Smooth muscle cell (in vitro differentiated cells): ENCODE measurements at regions not wholly inside any gene's neighbourhood (a gene's known extent, or its start where the extent isn't known, plus 50 kb on each side); places are given as distances from the start of the nearest gene placed in this dataset.

Source experiments
- DNase-seq: peaks from one replicate; lab custom pipeline; 2025; ENCODE audit not compliant: unreplicated experiment; lab: John Stamatoyannopoulos, UW
- H2AFZ ChIP-seq: fragments of 200-600 bp; sonication (generic); 2 replicates; pipeline ENCODE4 v1.6.0; 2016; ENCODE audit warnings: antibody characterized with exemption, low read depth, mild to moderate bottlenecking
- H3F3A ChIP-seq: fragments of 200-600 bp; sonication (generic); 2 replicates; pipeline ENCODE4 v1.6.0; 2017; ENCODE audit warnings: antibody characterized with exemption, low read depth
- H3K27ac ChIP-seq: fragments of 200-600 bp; sonication (generic); 2 replicates; pipeline ENCODE4 v1.5.1; 2016; ENCODE audit warnings: low read depth, mild to moderate bottlenecking
- H3K27me3 ChIP-seq: fragments of 200-600 bp; sonication (generic); 2 replicates; pipeline ENCODE4 v1.6.1; 2016; ENCODE audit warnings: low read depth, mild to moderate bottlenecking
- H3K36me3 ChIP-seq: fragments of 200-600 bp; sonication (generic); 2 replicates; pipeline ENCODE4 v1.5.1; 2016; ENCODE audit warnings: low read depth
- H3K4me1 ChIP-seq: fragments of 200-600 bp; sonication (generic); 2 replicates; pipeline ENCODE4 v1.5.1; 2016; ENCODE audit warnings: low read depth
- H3K4me2 ChIP-seq: fragments of 200-600 bp; sonication (generic); 2 replicates; pipeline ENCODE4 v1.6.0; 2016; ENCODE audit warnings: mild to moderate bottlenecking
- H3K4me3 ChIP-seq: fragments of 200-600 bp; sonication (generic); 2 replicates; pipeline ENCODE4 v1.5.1; 2016; ENCODE audit warnings: mild to moderate bottlenecking
- H3K79me2 ChIP-seq: fragments of 200-600 bp; sonication (generic); 2 replicates; pipeline ENCODE4 v1.6.0; 2016; ENCODE audit warnings: low read depth, mild to moderate bottlenecking
- H3K9ac ChIP-seq: fragments of 200-600 bp; sonication (generic); 2 replicates; pipeline ENCODE4 v1.6.0; 2016; ENCODE audit warnings: low read depth
- H3K9me3 ChIP-seq: fragments of 200-600 bp; sonication (generic); replicated peaks from 2 replicates; pipeline ENCODE4 v1.5.1; 2016; ENCODE audit warnings: low read depth
- H4K20me1 ChIP-seq: fragments of 200-600 bp; sonication (generic); 2 replicates; pipeline ENCODE4 v1.6.0; 2016; ENCODE audit warnings: low read depth
- CTCF ChIP-seq: fragments of 200-600 bp; sonication (generic); IDR thresholded peaks from 2 replicates; pipeline ENCODE4 v1.5.1; 2017; ENCODE audit warnings: borderline replicate concordance, mild to moderate bottlenecking, antibody characterized with exemption; ENCODE audit not compliant: insufficient read depth, poor library complexity, severe bottlenecking
- WGBS: methylation state at CpG from one replicate; pipeline ENCODE4 v1.1.7; 2016; ENCODE audit warnings: low lambda C conversion rate; 5-methylcytosine and 5-hydroxymethylcytosine counted together

GRCh38 chr10:63010203-63010602, 122.9 kb upstream of the NRBF2 start:
- no peak for DNase-seq
- Histone ChIP-seq H3F3A (no peaks in the 10 kb centered on the region), H3K4me2 (no peak overlapping the region), H3K27ac (no peak overlapping the region), H3K4me1 (no peaks in the 10 kb centered on the region), H3K79me2 (no peaks in the 10 kb centered on the region), H3K9me3 (no peaks in the 10 kb centered on the region), H3K27me3 (no peaks in the 10 kb centered on the region), H4K20me1 (no peaks in the 10 kb centered on the region), H2AFZ (no peak overlapping the region), H3K9ac (no peak overlapping the region), H3K36me3 (no peaks in the 10 kb centered on the region), H3K4me3 (no peak overlapping the region)
- TF ChIP-seq CTCF = no peak
- WGBS = 97% methylated on average over 1 of the region's 1 CpG

- H3K9ac ChIP-seq = no peak overlapping the region
Measured at GRCh38 chr10:63008491-63008890, 124.6 kb upstream of the NRBF2 start.

GRCh38 chr10:63007112-63007511, 126.0 kb upstream of the NRBF2 start:
- no peaks in the 10 kb centered on the region for H3K4me1 ChIP-seq
- no peaks in the 10 kb centered on the region for H4K20me1 ChIP-seq
- no peak overlapping the region for H3K9ac ChIP-seq
- H3K4me3 ChIP-seq = no peak overlapping the region
- no peaks in the 10 kb centered on the region for H3K79me2 ChIP-seq
- no peak overlapping the region for H3K27ac ChIP-seq
- no peak for TF ChIP-seq CTCF
- WGBS = 93% methylated on average over 9 of the region's 9 CpGs
- H3K36me3 ChIP-seq = no peaks in the 10 kb centered on the region
- H2AFZ ChIP-seq = no peak overlapping the region
- no peak for DNase-seq
- no peak overlapping the region for H3K4me2 ChIP-seq
- no peaks in the 10 kb centered on the region for H3K9me3 ChIP-seq
- H3K27me3 ChIP-seq = no peaks in the 10 kb centered on the region
- H3F3A ChIP-seq = no peaks in the 10 kb centered on the region

More at GRCh38 chr10:63008491-63008890, 124.6 kb upstream of the NRBF2 start:
- Histone ChIP-seq H3K4me1 (no peaks in the 10 kb centered on the region), H3K36me3 (no peaks in the 10 kb centered on the region), H2AFZ (no peak overlapping the region), H3K27me3 (no peaks in the 10 kb centered on the region), H3K9me3 (no peaks in the 10 kb centered on the region), H3K4me2 (no peak overlapping the region), H4K20me1 (no peaks in the 10 kb centered on the region), H3K79me2 (no peaks in the 10 kb centered on the region), H3K27ac (no peak overlapping the region), H3F3A (no peaks in the 10 kb centered on the region), H3K4me3 (no peak overlapping the region)
- no peak for TF ChIP-seq CTCF
- no peak for DNase-seq

- no peaks in the 10 kb centered on the region for H3F3A ChIP-seq
- no peak for DNase-seq
- no peaks in the 10 kb centered on the region for H3K36me3 ChIP-seq
- no peak overlapping the region for H3K4me3 ChIP-seq
- H2AFZ ChIP-seq = no peak overlapping the region
- H3K27me3 ChIP-seq = no peaks in the 10 kb centered on the region
- no peaks in the 10 kb centered on the region for H3K4me1 ChIP-seq
- 50% methylated on average over 3 of the region's 3 CpGs for WGBS
- no peaks in the 10 kb centered on the region for H3K9me3 ChIP-seq
- no peaks in the 10 kb centered on the region for H4K20me1 ChIP-seq
- H3K9ac ChIP-seq = no peak overlapping the region
- no peak for TF ChIP-seq CTCF
- no peak overlapping the region for H3K4me2 ChIP-seq
- H3K27ac ChIP-seq = no peak overlapping the region
- no peaks in the 10 kb centered on the region for H3K79me2 ChIP-seq
Measured at GRCh38 chr10:63005246-63005645, 127.9 kb upstream of the NRBF2 start.
